HG02973 (cell line): ENCODE measurements at regions not wholly inside any gene's neighbourhood (a gene's known extent, or its start where the extent isn't known, plus 50 kb on each side); places are given as distances from the start of the nearest gene placed in this dataset.

Experiments used
- ATAC-seq: cut with Tn5 transposase; IDR thresholded peaks from one replicate; pipeline ENCODE4 v1.9.1; 2021; ENCODE audit warnings: moderate library complexity; ENCODE audit not compliant: unreplicated experiment

DNA sequence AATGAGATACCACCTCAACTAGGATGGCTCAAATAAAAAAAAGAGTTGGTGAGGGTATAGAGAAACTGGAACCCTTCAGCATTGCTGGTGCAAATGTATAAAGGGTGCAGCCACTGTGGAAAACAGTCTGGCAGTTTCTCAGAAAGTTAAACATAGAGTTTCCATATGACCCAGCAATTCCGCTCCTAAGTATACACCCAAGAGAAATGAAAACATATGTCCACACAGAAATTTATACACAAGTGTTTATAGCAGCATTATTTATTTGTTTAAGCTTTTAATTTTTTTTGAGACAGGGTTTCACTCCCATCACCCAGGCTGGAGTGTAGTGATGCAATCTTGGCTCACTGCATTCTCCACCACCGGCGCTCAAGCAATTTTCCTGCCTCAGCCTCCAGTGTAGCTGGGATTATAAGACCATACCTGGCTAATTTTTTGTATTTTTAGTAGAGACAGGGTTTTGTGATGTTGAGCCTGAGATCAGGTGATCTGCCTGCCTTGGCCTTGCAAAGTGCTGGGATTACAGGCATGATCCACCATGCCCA is 118.2 kb upstream of the KIF5B start:
- ATAC-seq: no peak

DNA sequence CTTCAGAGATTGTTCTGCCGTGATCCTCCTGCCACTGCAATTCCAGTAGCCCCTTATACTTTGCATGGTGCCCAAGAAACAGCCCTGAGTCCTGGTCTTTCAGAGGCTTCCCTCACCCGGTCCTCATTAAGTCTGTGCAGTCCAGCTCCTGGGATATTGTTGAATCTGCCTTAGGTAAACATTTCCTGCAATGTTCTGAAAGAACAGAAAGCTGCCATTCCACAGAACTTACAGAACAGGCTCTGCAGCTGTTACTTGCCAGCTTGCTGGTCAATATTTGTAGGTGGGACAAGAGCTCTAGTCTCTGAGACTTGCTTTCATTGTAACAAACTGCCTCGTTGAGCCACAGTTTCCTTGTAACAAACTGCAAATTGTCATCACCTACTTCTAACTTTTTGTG is 115.0 kb upstream of the KIF5B start:
- ATAC-seq: no peak

DNA sequence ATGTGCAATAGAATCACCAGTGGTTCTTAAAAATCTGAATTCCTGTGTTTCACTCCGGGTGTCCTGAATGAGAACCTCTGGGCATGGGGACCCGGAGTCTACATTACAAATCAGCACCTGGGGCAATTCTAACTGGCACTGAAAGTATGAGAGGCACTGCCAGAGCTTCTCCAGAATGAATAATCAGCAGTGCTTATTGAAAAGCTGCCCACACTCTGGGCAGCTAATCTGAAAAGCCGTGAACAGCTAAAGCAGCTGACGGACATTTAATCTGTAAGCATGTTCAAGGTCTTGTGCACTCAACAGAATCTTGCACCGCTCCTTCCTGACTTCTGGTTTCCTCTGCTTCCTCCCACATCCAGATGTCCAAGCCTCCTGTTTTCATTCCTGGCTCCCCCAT is 113.3 kb upstream of the KIF5B start:
- no peak for ATAC-seq

DNA sequence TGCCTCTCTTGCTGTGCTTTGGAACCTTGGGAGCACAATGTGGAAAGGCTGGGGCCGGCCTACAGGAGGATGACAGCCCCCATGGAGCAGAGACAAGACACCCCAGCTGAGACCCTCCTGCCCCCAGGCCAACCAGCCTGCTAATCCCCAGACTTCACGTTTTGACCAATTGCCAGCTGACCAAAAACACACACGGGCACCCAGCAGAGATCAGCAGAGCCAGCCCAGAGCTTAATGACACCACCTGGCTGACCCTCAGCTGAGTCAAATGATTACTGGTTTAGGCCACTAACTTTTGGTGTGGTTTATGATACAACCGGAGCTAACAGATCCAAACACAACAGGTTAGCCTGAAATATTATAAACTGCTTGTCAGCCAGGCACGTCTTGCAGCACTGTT is 111.2 kb upstream of the KIF5B start:
- ATAC-seq: no peak

DNA sequence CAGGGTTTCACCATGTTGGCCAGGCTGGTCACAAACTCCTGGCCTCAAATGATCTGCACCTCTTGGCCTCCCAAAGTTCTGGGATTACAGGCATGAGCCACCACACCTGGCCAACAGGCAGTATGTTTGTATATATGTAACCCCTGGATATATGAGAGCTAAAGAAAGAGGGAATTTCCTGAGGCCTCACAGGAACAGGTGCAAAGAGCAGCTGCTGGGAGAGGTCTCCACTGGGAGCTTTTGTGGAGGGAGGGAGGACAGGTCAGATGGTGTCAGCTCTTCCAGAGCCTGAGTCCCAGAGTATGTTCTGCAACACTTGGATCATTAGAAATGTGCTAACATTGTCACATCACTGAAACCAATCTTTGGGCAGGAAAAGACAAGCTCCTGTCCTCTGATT is 110.1 kb upstream of the KIF5B start:
- ATAC-seq: no peak

DNA sequence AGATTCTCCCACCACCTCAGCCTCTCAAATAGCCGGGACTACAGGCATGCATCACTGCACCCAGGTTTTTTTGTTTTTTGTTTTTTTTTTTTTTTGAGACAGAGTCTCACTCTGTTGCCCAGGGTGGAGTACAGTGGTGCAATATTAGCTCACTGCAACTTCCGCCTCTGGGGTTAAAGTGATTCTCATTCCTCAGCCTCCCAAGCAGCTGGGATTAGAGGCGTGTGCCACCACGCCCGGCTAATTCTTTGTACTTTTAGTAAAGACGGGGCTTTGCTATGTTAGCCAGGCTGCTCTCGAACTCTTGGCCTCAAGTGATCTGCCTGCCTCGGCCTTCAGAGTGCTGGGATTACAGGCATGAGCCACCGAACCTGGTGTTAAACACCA is 107.5 kb upstream of the KIF5B start:
- ATAC-seq: no peak

DNA sequence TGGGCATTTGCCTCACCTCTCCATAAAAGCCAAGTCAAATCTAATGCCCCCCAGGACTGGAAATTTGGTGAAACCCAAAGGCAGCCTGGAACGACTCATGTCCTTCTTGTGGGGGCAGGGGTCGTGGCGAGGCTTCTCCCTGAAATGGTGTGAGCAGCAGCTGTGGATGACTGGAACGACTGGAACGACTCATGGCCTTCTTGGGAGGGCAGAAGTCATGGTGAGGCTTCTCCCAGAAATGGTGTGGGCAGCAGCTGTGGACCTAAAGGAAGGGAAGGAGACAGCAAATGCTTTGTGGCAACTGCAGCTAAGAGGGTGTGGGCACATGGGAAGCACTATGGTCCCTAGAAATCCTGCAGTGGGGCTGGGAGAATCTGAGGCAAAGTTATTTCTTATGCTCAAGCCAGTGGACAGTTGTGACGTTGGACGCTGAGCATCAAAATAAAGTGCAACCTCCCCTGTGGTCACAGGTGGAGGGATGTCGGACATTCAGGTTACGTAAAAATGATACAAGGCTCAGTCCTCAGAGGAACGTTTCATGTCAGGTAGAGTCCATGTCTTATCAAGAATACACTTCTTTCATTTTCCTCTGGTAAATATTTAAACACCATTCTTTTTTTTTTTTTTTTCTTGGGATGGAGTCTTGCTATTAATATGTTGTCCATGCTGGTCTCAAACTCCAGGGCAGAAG is 107.0 kb upstream of the KIF5B start:
- no peak for ATAC-seq

DNA sequence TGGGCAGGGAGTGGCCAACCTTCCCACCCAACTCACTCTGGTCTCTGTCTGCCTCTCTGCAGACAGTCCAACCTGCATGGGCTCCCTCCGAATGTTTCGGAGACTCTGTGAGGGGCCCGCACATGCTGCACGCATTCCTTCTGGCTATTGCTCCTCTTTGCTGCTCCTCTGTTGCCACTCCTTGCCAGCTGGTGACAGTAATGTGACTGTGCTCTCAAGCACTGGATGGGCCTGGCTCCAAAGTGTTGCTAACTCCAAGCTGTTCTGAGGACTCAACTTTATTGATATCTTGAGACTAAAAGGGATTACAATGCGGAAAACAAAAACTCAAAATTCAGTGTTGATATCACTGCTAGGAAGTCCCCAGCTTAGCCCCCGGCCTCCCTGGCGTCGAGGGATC is 105.4 kb upstream of the KIF5B start:
- no peak for ATAC-seq

DNA sequence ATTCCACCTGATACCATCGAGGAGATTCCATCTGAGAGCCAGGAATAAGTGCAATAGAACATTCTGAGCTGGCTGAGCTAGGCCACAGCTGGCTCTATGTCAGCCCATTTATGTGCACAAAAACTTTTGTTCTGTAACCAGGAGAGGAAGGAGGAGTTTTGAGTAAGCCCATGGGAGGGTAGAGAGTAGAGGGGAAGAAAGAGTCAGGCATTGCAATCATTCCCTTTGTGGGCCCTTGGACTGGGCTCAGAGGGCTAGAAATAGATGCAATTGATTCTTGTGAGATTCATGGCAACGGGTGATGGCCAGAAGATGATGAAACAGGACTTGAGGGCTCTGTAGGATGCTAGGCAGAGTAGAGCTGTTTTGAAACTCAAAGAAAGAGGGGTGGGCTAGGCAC is 104.6 kb upstream of the KIF5B start:
- ATAC-seq: no peak

DNA sequence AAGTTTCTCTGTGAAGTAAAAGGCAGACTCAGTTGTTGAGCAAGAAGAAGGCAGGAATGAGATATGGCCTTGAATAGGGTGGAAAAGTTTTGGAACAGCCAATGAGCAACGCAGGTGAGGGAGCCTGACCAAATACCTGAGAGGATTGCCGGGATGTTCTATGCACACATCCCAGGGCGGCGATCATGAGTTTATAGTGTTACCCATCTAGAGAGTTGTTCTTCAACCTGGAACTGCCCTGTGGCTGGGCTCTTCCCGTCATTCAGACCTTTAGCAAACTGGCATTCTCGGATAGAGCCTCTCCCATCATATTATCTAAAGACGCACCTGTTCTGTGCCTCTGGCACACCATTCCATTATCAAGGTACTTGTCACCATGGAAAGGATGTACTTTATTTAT is 103.0 kb upstream of the KIF5B start:
- no peak for ATAC-seq

DNA sequence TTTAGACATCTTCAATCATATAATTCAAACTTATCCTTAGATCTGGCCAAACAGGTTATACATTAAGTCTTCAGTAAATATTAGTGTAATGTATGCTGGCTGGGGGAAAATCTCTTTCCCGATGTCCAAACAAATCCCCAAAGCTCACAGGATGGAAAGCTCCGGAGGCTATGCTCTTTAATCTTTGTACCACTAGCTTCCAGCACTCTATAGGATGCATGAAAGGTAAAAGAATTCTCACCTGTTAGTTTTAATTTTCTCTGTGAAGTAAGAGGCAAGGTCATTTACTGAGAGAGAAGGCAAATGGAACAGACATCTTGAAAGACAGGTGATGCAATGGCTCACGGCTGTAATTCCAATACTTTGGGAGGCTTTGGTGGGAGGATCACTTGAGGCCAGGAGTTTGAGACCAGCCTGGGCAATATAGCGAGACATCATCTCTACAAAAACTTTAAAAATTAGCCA is 99.8 kb upstream of the KIF5B start:
- no peak for ATAC-seq

DNA sequence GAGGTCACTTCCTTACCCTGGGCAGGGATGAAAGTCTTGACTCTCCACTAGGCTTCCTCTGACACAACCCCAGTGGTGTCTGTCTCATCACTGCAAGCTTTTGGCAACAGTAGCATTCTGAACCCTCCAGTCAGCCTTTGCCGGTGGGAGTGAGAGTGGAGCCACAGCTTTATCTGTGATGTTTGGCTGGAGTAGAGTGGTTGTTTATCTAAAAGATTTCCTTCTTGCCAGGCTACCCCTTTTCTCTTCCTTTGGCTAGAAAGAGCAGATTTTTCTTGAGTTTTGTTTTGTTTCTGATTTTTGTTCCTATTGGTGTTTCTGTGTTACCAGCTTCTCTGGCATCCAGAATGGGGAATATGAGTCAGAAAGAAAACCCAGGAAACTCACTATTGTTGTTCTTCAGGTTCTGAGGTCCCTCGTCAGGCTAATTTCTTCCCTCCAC is 98.9 kb upstream of the KIF5B start:
- no peak for ATAC-seq

DNA sequence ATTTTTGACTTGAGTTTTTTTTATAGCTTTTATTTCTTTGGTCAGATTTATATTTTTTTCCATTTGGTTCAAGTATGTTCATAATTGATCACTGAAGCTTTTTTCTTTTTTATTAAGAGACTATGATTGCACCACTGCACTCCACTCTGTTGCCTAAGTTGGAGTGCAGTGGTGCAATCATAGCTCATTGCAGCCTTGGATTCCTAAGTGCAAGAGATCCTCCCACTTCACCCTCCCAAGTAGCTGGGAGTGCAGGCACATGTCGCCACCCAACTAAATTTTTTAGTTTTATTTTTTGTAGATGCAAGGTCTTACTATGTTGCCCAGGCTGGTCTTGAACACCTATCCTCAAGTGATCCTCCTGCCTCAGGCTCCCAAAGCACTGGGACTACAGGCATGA is 97.7 kb upstream of the KIF5B start:
- ATAC-seq: no peak

DNA sequence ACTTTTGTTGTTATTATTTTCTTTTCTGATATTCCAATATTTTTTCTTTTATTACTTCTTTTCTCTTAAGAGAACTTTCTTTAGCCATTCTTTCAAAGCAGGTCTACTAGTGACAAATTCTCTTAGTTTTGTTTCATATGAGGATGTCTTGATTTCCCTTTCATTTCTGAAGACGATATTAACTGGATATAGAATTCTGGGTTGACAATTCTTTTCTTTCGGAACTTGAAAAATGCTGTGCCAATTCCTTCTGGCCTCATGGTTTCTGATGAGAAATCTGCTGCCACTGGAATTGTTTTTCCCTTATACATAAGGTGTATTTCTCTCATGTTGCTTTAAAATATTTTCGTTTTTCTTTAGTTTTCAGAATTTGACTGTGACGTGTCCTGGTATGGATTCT is 97.0 kb upstream of the KIF5B start:
- no peak for ATAC-seq

DNA sequence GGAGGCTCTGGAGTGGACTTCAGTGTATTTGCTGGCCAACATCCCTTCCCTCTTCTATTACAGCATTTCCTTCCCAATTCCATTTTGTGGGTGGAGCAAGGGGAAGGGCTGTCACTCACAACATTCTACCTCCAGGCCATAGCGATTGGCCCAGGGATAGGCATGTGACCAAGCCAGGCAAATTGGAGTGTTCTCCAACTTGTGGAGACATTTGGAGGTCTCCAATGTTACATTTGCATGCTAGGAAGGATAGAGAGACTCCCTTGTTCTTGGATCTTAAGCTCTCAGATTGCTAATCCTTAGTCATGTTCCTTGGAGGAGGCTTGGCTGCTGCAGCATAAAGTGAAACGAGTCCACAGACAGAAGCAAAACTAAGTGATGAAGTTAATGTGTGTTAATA is 95.6 kb upstream of the KIF5B start:
- ATAC-seq: no peak

DNA sequence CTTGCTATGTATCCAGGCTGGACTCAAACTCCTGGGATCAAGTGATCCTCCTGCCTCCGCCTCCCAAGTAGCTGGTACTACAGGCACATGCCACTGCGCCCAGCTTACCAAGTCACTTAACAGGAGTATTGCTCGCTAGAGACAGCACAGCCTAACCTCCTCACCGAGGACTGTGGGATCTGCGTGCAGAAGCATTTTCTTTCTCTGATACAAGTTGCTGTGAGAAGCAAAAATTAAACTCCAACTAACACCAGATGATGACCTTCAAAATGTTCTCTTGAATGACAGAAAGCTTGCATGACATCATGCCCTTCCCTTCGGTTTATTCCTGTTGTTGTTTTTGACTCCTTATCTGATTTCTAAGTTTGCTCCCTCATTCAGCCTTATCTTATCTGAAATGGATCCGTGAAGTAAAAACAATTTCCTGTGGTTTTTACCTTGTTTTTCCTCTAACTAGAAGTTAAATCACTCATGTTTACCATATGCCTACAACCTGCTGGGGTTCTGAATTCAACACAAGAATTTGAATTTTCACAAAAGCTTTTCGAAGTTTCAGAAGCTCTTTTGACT is 94.4 kb upstream of the KIF5B start:
- ATAC-seq: no peak

DNA sequence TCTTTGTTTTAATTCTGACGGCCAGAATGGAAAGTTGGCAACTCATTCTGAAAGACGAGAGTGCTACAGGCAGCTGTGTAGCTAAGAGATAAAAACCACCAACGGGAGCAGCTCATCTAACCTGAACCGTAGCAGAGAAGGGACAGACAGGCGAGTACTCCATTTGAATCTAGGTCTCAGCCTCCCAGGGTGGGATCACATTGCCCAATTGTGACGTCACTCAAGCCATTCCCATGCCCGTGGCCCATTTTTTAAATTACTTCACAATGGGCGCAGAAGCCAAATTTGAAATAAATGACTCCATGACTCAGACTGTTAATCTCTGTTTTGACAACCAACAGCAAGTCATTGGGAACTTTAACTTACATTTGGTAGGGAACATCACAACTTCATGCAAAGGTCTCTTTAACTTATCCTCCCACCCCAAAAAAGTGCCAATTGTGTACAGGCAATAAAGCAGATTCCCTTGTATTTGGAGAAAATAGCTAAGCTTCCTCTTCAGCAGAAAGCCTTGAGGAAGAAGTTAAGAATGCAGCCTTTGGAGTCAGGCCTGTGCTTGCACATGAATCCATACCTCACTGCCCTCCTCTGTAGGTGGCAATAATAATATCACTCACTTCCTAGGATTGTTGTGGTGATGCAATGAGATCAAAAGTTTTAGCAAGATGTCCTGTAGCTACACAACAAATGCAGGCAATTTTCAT is 93.2 kb upstream of the KIF5B start:
- peak; percentile 96 for ATAC-seq

DNA sequence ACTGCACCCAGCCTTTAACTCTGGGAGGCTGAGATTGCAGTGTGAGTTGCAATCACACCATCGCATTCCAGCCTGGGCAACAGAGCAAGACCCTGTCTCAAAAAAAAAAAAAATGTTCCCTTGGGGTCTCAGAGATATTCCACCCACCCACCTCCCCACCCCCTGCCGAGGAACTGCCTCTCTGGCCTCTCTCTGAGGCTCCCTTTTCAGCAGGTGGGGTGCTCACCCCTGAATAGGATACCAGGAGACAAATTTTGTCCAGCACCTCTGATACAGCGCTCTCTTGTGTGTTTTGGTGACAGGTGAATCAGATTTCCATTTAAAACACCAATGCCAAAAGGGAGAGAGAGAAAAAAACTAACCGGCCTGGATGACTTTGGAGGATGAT is 92.6 kb upstream of the KIF5B start:
- no peak for ATAC-seq

DNA sequence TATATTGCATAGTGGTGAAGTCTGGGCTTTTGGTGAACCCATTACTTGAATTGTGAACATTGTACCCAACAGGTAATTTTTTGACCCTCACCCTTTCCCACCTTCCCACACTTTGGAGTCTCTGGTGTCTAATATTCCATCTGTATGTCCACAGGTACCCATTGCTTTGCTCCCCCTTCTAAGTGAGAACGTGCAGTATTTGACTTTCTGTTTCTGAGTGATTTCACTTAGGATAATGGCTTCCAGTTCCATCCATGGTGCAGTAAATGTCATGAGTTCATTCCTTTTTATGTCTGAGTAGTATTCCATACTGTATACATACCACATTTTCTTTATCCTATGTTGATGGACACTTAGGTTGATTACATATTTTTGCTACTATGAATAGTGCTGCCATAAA is 91.5 kb upstream of the KIF5B start:
- ATAC-seq: no peak

DNA sequence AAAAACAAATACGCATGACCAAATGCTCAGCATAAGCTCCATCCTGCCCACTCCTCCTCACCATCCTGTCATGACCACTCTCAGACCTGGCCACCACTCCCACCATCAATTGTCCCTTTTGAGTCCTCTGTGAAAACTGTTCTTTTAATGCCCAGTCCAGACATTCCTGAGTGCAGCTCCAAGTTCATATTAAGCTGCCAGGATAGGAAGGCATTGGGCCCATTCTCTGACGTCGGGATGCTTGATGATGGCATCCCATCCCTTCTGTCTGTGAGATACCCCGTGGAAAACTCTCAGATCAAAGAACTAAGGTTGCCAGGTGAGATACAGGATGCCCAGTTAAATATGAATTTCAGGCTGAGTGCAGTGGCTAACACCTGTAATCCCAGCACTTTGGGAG is 89.9 kb upstream of the KIF5B start:
- ATAC-seq: no peak

DNA sequence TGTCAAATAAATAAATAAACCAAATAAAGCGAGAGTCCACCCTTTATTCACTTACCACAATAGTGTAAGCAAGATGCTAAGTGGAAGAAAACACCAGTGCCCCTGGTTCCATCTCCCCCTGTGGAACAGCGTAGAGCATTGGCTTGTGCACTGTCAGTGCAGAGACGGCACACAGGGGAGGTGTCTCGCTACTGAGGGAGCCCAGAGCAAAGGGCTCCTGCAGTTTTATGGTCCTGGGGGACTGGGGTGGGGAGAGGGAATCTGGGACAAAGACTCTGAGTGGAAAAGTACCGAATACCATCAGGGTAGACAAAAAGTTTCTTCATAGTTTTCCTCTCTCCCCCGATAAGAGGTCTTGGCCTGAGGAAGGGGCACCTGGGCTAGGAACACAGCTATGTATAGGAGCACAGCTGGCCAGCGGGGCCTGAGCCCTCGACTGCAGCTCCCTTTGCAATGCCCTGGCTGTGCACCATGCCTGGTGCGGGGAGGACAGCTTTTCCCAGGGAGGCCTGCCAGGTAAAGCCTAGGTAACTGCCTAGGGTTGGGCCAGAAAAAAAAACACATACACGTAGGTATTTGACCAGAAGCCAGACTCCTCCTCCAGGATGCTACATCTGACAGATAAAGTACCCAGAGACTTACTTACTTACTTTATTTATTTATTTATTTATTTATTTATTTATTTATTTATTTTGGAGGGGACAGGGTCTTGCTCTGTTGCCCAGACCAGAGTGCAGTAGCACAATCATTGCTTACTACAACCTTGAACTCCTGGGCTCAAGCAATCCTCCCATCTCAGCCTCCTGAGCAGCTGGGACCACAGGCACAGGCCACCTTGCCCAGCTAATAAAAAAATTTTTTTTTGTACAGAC is 88.8 kb upstream of the KIF5B start:
- no peak for ATAC-seq
